ENCODE measurements at regions not wholly inside any gene's neighbourhood (a gene's known extent, or its start where the extent isn't known, plus 50 kb on each side); places are given as distances from the start of the nearest gene placed in this dataset.
"Not testable (repeated sequence)": the region's sequence is repeated elsewhere in the genome, so short reads cannot be mapped to it uniquely, and the experiment has no call there.

- ChIA-PET CTCF (no interaction called here), POLR2A (no interaction called here)
Observed at GRCh38 chr4:79850626-79851025, 222.4 kb downstream of the ANTXR2 start.

- POLR2A ChIA-PET: no interaction called here
- CTCF ChIA-PET: no interaction called here
Observed at GRCh38 chr4:79848329-79848728, 224.7 kb downstream of the ANTXR2 start.

GRCh38 chr4:79847411-79847810 lies 225.6 kb downstream of the ANTXR2 start:
- CTCF ChIA-PET: no interaction called here
- POLR2A ChIA-PET: no interaction called here

- CTCF ChIA-PET: no interaction called here
- POLR2A ChIA-PET: no interaction called here
Observed at GRCh38 chr4:79842162-79842561, 230.9 kb downstream of the ANTXR2 start.

GRCh38 chr4:79833857-79834256 lies 239.2 kb downstream of the ANTXR2 start:
- ChIA-PET CTCF (no interaction called here), POLR2A (no interaction called here)

GRCh38 chr4:79831701-79832514 lies 241.1 kb downstream of the ANTXR2 start:
- CTCF ChIA-PET: no interaction called here

GRCh38 chr4:79831119-79831528 lies 241.9 kb downstream of the ANTXR2 start:
- CTCF ChIA-PET: no interaction called here
- POLR2A ChIA-PET: no interaction called here

More at GRCh38 chr4:79831701-79832514, 241.1 kb downstream of the ANTXR2 start:
- POLR2A ChIA-PET: no interaction called here

- POLR2A ChIA-PET: no interaction called here
- CTCF ChIA-PET: no interaction called here
Observed at GRCh38 chr4:79827283-79827682, 245.7 kb downstream of the ANTXR2 start.

GRCh38 chr4:79823148-79823763 lies 249.8 kb downstream of the ANTXR2 start:
- ChIA-PET POLR2A (no interaction called here), CTCF (no interaction called here)

GRCh38 chr4:79820427-79820826 lies 252.6 kb downstream of the ANTXR2 start:
- ChIA-PET CTCF (no interaction called here), POLR2A (no interaction called here)

GRCh38 chr4:79807933-79808332 lies 265.1 kb downstream of the ANTXR2 start:
- POLR2A ChIA-PET, CTCF ChIA-PET: not testable (repeated sequence)

- CTCF ChIA-PET: no interaction called here
- POLR2A ChIA-PET: no interaction called here
Observed at GRCh38 chr4:79798047-79798446, 275.0 kb downstream of the ANTXR2 start.

GRCh38 chr4:79796948-79797347 lies 276.1 kb downstream of the ANTXR2 start:
- CTCF ChIA-PET: no interaction called here
- POLR2A ChIA-PET: no interaction called here

- POLR2A ChIA-PET: no interaction called here
- CTCF ChIA-PET: no interaction called here
Observed at GRCh38 chr4:79788884-79789283, 284.1 kb downstream of the ANTXR2 start.

GRCh38 chr4:79780129-79780528 lies 292.9 kb downstream of the ANTXR2 start:
- ChIA-PET CTCF (no interaction called here), POLR2A (no interaction called here)

- ChIA-PET CTCF (no interaction called here), POLR2A (no interaction called here)
Observed at GRCh38 chr4:79772510-79772909, 300.5 kb downstream of the ANTXR2 start.

GRCh38 chr4:79764120-79764519 lies 308.9 kb downstream of the ANTXR2 start:
- POLR2A ChIA-PET: no interaction called here
- CTCF ChIA-PET: no interaction called here

GRCh38 chr4:79763486-79764075 lies 309.4 kb downstream of the ANTXR2 start:
- POLR2A ChIA-PET: no interaction called here

GRCh38 chr4:79759793-79760192 lies 313.2 kb downstream of the ANTXR2 start:
- CTCF ChIA-PET: no interaction called here
- POLR2A ChIA-PET: no interaction called here

More at GRCh38 chr4:79763486-79764075, 309.4 kb downstream of the ANTXR2 start:
- CTCF ChIA-PET: no interaction called here

GRCh38 chr4:79757600-79757999 lies 315.4 kb downstream of the ANTXR2 start:
- CTCF ChIA-PET: no interaction called here
- POLR2A ChIA-PET: no interaction called here

- POLR2A ChIA-PET: no interaction called here
- CTCF ChIA-PET: no interaction called here
Observed at GRCh38 chr4:79756140-79756895, 316.7 kb downstream of the ANTXR2 start.

Data from activated CD8-positive, alpha-beta memory T cell treated with anti-CD3 and anti-CD28 coated beads for 36 hours (primary cell).